Endothelial cell (in vitro differentiated cells): ENCODE measurements at regions not wholly inside any gene's neighbourhood (a gene's known extent, or its start where the extent isn't known, plus 50 kb on each side); places are given as distances from the start of the nearest gene placed in this dataset.
A peak's percentile ranks its signal among the peaks of the same experiment; 100 is the strongest.

ENCODE experiments used
- DNase-seq: peaks from one replicate; pipeline ENCODE4 v3.0.0; 2021; ENCODE audit warnings: low spot score
- H3K27ac Mint-ChIP-seq: one replicate; pipeline ENCODE4 v1.8.0; 2021; ENCODE audit warnings: mixed read lengths, inconsistent platforms; ENCODE audit not compliant: unreplicated experiment
- H3K27me3 Mint-ChIP-seq: one replicate; pipeline ENCODE4 v1.8.0; 2021; ENCODE audit warnings: mild to moderate bottlenecking, moderate library complexity, mixed read lengths, inconsistent platforms; ENCODE audit not compliant: unreplicated experiment
- H3K36me3 Mint-ChIP-seq: one replicate; pipeline ENCODE4 v1.8.0; 2021; ENCODE audit warnings: mild to moderate bottlenecking, low read depth, mixed read lengths, inconsistent platforms; ENCODE audit not compliant: unreplicated experiment
- H3K4me1 Mint-ChIP-seq: one replicate; pipeline ENCODE4 v1.8.0; 2021; ENCODE audit warnings: mild to moderate bottlenecking, mixed read lengths, inconsistent platforms; ENCODE audit not compliant: unreplicated experiment
- H3K4me3 Mint-ChIP-seq: one replicate; pipeline ENCODE4 v1.8.0; 2021; ENCODE audit warnings: mild to moderate bottlenecking, mixed read lengths, inconsistent platforms; ENCODE audit not compliant: unreplicated experiment
- H3K9me3 Mint-ChIP-seq: one replicate; pipeline ENCODE4 v1.8.0; 2021; ENCODE audit warnings: mixed read lengths, inconsistent platforms; ENCODE audit not compliant: unreplicated experiment
- CTCF ChIP-seq: fragments of 200-600 bp; sonication (generic); IDR thresholded peaks from one replicate; pipeline ENCODE4 v1.5.0; 2021; ENCODE audit warnings: antibody characterized with exemption; ENCODE audit not compliant: unreplicated experiment

GRCh38 chr13:85261757-85262346 is 537.4 kb downstream of the SLITRK6 start:
- DNase-seq, result no peak
- H3K9me3 Mint-ChIP-seq, result no peaks in the 10 kb centered on the region
- TF ChIP-seq CTCF, result peak; percentile 59
- no peak overlapping the region for H3K27ac Mint-ChIP-seq
- H3K4me3 Mint-ChIP-seq, result no peak overlapping the region
- no peaks in the 10 kb centered on the region for H3K27me3 Mint-ChIP-seq
- peaks cover 19% of the 10 kb centered on the region for H3K4me1 Mint-ChIP-seq
- no peaks in the 10 kb centered on the region for H3K36me3 Mint-ChIP-seq

GRCh38 chr13:85260896-85261295 is 538.3 kb downstream of the SLITRK6 start:
- no peak for DNase-seq
- no peaks in the 10 kb centered on the region for H3K27me3 Mint-ChIP-seq
- no peaks in the 10 kb centered on the region for H3K9me3 Mint-ChIP-seq
- TF ChIP-seq CTCF, result no peak
- no peaks in the 10 kb centered on the region for H3K36me3 Mint-ChIP-seq
- H3K4me1 Mint-ChIP-seq, result peaks cover 10% of the 10 kb centered on the region
- H3K27ac Mint-ChIP-seq, result no peak overlapping the region
- H3K4me3 Mint-ChIP-seq, result no peak overlapping the region

- no peaks in the 10 kb centered on the region for H3K4me1 Mint-ChIP-seq
- H3K36me3 Mint-ChIP-seq, result no peaks in the 10 kb centered on the region
- DNase-seq, result no peak
- TF ChIP-seq CTCF, result no peak
- peak overlapping the region; percentile 45 for H3K27ac Mint-ChIP-seq
- no peaks in the 10 kb centered on the region for H3K27me3 Mint-ChIP-seq
- H3K4me3 Mint-ChIP-seq, result no peak overlapping the region
- H3K9me3 Mint-ChIP-seq, result no peaks in the 10 kb centered on the region
These were observed 543.2 kb downstream of the SLITRK6 start for GRCh38 chr13:85255978-85256377.

- Mint-ChIP-seq H3K27me3 (no peaks in the 10 kb centered on the region), H3K36me3 (no peaks in the 10 kb centered on the region), H3K4me3 (no peak overlapping the region), H3K9me3 (no peaks in the 10 kb centered on the region), H3K27ac (no peak overlapping the region), H3K4me1 (no peaks in the 10 kb centered on the region)
- no peak for DNase-seq
- TF ChIP-seq CTCF, result no peak
These were observed 544.6 kb downstream of the SLITRK6 start for GRCh38 chr13:85254641-85255040.

GRCh38 chr13:85249151-85249550 is 550.1 kb downstream of the SLITRK6 start:
- no peak overlapping the region for H3K4me3 Mint-ChIP-seq
- no peak for TF ChIP-seq CTCF
- H3K27ac Mint-ChIP-seq, result no peak overlapping the region
- H3K4me1 Mint-ChIP-seq, result no peaks in the 10 kb centered on the region
- no peaks in the 10 kb centered on the region for H3K9me3 Mint-ChIP-seq
- H3K27me3 Mint-ChIP-seq, result no peaks in the 10 kb centered on the region
- no peaks in the 10 kb centered on the region for H3K36me3 Mint-ChIP-seq
- DNase-seq, result no peak
